ENCODE measurements at regions not wholly inside any gene's neighbourhood (a gene's known extent, or its start where the extent isn't known, plus 50 kb on each side); places are given as distances from the start of the nearest gene placed in this dataset.

- no peaks in the 10 kb centered on the region for H3K36me3 Mint-ChIP-seq (ENCODE audit: low read depth)
- H3K9me3 Mint-ChIP-seq = peaks cover 18% of the 10 kb centered on the region
- no peaks in the 10 kb centered on the region for H3K4me1 Mint-ChIP-seq (ENCODE audit: low read depth)
- Histone ChIP-seq H3K36me3 (ENCODE audit: insufficient read depth, low read length) (no peaks in the 10 kb centered on the region), H3K4me1 (ENCODE audit: insufficient read depth, low read length) (no peaks in the 10 kb centered on the region), H3K27me3 (ENCODE audit: control insufficient read depth in 1 of 2, insufficient read depth in 2 of 2, low read length in 2 of 2) (no peaks in the 10 kb centered on the region), H3K27ac (ENCODE audit: low read depth in 1 of 2, low read length in 2 of 2) (no peak overlapping the region), H3K4me3 (ENCODE audit: low read length) (no peak overlapping the region), H3K9me3 (ENCODE audit: control insufficient read depth in 1 of 2, insufficient read depth in 1 of 2, low read length in 2 of 2) (peaks cover 4% of the 10 kb centered on the region in 2 experiments)
- no peaks in the 10 kb centered on the region for H3K27me3 Mint-ChIP-seq
- POLR2A ChIA-PET = no interaction called here
- no peak for TF ChIP-seq CTCF (IDR thresholded peaks at IDR 0.05)
- ATAC-seq (ENCODE audit: poor library complexity) (no peak), DNase-seq (no peak)
- intact Hi-C loops (cut with DNase I, micrococcal nuclease) = no loop called here
- CTCF ChIA-PET = no interaction called here
- H3K27ac Mint-ChIP-seq = no peak overlapping the region
- H3K4me3 Mint-ChIP-seq = no peak overlapping the region
These were observed 569.2 kb downstream of the ZBBX start for GRCh38 chr3:166810741-166811445.

DNA sequence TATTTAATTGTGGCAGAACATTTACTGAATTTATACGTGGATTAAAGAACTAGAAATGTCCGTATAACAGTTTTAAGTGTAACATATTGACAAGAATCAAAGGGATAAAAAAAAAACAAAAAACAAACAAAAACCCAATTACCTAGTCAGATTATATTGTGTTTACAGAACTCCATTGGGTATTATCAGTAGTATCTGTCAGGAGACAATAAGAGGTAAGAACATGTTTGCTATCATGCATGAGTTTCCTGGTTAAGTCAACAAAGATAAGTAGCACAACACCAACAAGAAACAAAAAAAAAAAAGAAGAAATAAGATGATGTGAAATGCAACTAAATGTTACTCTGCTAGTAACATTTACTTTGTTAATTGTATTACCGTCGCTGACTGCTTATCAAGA lies 570.6 kb downstream of the ZBBX start:
- Histone ChIP-seq H3K4me3 (ENCODE audit: low read length) (no peak overlapping the region), H3K36me3 (ENCODE audit: insufficient read depth, low read length) (no peaks in the 10 kb centered on the region), H3K4me1 (ENCODE audit: insufficient read depth, low read length) (no peaks in the 10 kb centered on the region), H3K9me3 (ENCODE audit: control insufficient read depth in 1 of 2, insufficient read depth in 1 of 2, low read length in 2 of 2) (peaks cover 4 to 11% of the 10 kb centered on the region in 2 experiments), H3K27me3 (ENCODE audit: control insufficient read depth in 1 of 2, insufficient read depth in 2 of 2, low read length in 2 of 2) (no peaks in the 10 kb centered on the region), H3K27ac (ENCODE audit: low read depth in 1 of 2, low read length in 2 of 2) (no peak overlapping the region)
- intact Hi-C loops (cut with DNase I, micrococcal nuclease) = no loop called here
- Mint-ChIP-seq H3K27me3 (no peaks in the 10 kb centered on the region), H3K4me1 (ENCODE audit: low read depth) (no peaks in the 10 kb centered on the region), H3K9me3 (peaks cover 21% of the 10 kb centered on the region), H3K36me3 (ENCODE audit: low read depth) (no peaks in the 10 kb centered on the region), H3K27ac (no peak overlapping the region), H3K4me3 (no peak overlapping the region)
- ChIA-PET CTCF (no interaction called here), POLR2A (no interaction called here)
- DNase-seq (no peak), ATAC-seq (ENCODE audit: poor library complexity) (no peak)
- no peak for TF ChIP-seq CTCF (IDR thresholded peaks at IDR 0.05)

GRCh38 chr3:166788936-166789335 lies 591.2 kb downstream of the ZBBX start:
- CTCF ChIA-PET = no interaction called here
- Histone ChIP-seq H3K27me3 (ENCODE audit: control insufficient read depth in 1 of 2, insufficient read depth in 2 of 2, low read length in 2 of 2) (no peaks in the 10 kb centered on the region), H3K4me1 (ENCODE audit: insufficient read depth, low read length) (no peaks in the 10 kb centered on the region), H3K36me3 (ENCODE audit: insufficient read depth, low read length) (no peaks in the 10 kb centered on the region), H3K9me3 (ENCODE audit: control insufficient read depth in 1 of 2, insufficient read depth in 1 of 2, low read length in 2 of 2) (peaks cover 0 to 3% of the 10 kb centered on the region in 2 experiments), H3K4me3 (ENCODE audit: low read length) (no peak overlapping the region), H3K27ac (ENCODE audit: low read depth in 1 of 2, low read length in 2 of 2) (no peak overlapping the region)
- H3K9me3 Mint-ChIP-seq = peaks cover 7% of the 10 kb centered on the region
- DNase-seq (no peak), ATAC-seq (ENCODE audit: poor library complexity) (no peak)
- no peak overlapping the region for H3K4me3 Mint-ChIP-seq
- no peaks in the 10 kb centered on the region for H3K36me3 Mint-ChIP-seq (ENCODE audit: low read depth)
- TF ChIP-seq CTCF (IDR thresholded peaks at IDR 0.05) = no peak
- POLR2A ChIA-PET = no interaction called here
- intact Hi-C loops (cut with DNase I, micrococcal nuclease) = no loop called here
- no peaks in the 10 kb centered on the region for H3K27me3 Mint-ChIP-seq
- no peak overlapping the region for H3K27ac Mint-ChIP-seq
- H3K4me1 Mint-ChIP-seq (ENCODE audit: low read depth) = no peaks in the 10 kb centered on the region

All from CD4-positive, alpha-beta T cell (primary cell).